CD4-positive, alpha-beta T cell treated with Interleukin-4 for 4 hours (primary cell): ENCODE measurements at regions not wholly inside any gene's neighbourhood (a gene's known extent, or its start where the extent isn't known, plus 50 kb on each side); places are given as distances from the start of the nearest gene placed in this dataset.
"Not testable (repeated sequence)": the region's sequence is repeated elsewhere in the genome, so short reads cannot be mapped to it uniquely, and the experiment has no call there.

ENCODE experiments used
- DNase-seq: peaks from one replicate; pipeline ENCODE4 v3.0.0-alpha.2; 2020

DNA sequence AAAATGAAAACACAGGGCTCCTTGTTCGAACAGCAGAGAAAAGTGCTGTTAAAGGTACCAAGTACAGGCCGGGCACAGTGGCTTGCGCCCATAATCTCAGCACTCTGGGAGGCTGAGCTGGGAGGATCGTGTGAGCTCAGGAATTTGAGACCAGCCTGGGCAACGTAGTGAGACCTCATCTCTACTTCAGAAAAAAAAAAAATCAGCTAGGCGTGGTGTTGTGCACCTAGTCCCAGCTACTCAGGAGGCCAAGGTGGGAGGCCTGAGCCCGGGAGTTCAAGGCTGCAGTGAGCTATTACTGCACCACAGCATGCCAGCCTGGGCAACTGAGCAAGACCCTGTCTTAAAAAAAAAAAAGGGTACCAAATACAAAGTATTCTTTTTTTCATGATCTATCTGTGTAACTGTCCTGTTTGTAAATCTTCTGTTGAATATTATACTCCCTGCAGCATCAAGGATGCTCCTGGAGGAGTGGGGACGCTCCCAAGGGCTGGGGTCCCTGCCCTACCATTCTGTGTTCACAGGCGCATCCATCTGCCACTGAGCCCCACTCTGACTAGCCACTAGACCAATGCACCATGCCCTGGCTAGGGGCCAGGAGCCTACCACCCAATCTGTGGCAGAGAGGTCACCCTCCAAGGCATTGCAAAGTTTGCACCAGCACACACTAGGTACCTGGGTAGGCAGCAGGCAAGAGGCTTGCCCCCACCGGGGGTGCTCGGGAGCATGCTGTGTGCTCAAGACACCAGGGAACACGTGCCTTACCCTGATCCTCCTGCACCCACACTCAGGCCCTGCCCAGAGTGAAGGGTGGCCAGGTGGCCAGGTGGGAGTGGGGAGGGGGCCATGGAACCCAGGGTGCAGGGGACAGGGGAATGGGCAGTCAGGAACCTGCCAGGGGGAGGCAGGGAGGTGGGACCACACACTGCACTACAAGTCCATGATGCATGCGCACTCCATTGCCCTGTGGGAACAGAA, 67.3 kb upstream of the KMT2C start:
- no peak for DNase-seq

DNA sequence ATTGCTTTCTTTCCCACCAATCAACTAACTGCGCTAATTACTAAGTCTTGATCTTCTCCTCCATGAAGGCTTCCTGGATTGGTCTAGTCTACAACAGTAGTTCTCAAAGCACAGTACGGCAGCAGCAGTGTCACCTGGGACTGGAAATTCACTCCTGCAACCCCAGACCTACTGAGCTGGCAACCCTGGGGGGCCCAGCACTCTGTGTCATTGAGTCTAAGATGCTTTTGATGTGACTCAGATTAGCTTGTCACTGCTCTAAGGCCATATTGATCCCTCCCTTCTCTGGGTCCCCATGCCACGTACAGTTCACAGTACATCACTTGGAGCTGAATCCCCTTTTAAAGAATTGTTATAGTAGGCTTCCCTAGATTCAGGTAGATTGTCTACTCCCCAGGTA, 65.7 kb upstream of the KMT2C start:
- no peak for DNase-seq

DNA sequence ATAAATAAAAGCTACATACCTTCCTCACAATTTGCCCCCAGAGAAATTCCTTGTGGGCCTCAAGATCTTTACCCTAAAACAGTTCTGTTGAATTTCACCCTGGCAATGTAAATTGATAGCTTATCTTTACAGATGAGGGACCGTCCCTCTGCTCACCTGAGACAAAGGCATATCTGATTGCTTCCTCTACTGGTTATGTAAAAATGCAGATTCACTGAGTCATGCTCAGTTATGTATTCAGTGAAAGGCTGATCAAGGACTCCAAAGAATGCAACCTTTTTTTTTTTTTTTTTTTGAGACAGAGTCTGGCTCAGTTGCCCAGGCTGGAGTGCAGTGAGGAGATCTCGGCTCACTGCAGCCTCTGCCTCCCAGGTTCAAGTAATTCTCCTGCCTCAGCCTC, 64.2 kb upstream of the KMT2C start:
- DNase-seq: not testable (repeated sequence)

DNA sequence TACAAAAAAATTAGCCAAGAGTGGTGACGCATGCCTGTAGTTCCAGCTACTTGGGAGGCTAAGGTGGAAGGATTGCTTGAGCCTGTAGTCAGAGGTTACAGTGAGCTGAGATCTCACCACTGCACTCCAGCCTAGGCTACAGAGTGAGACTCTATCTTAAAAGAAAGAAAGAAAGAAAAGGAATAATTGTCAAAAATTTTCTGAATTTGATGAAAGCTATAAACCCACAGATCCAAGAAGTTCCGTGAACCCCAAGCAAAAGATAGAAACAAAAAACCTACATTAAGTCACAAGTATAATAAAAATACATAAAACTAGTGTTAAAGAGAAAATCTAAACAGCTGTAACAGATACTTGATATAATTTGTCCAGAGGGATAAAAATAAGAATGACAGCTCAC, 60.1 kb upstream of the KMT2C start:
- DNase-seq: no peak

DNA sequence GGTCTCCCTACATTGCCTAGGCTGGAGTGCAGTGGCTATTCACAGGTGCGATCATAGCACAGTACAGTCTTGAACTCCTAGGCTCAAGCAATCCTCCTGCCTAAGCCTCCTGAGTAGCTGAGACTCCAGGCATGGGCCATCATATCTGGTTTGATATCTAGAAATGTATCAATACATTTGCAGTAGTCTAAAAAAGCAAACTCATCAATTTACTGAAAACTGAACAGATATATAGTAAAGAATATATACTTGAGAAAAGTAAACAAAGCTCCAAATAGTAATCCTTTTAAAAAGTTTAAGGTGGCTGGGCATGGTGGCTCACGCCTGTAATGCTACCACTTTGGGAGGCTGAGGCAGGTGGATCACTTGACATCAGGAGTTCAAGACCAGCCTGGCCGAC, 57.1 kb upstream of the KMT2C start:
- no peak for DNase-seq

DNA sequence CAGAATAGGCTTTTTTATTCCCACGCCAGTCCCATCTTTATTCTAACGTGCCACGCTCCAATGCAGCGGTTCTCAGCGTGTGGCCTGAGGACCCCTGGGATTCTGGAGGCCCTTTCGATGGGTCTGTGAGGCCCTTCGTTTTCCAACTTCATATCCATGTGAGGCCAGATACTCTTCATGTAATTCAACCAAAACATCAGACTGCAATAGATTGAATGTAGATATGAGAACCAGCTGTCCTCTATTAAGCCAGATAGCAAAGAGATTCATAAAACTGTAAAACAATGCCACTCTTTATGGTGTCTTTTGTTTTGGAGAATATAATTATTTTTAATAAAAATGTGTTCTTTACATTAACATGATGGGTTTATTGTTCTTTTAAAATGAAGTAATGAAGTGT, 53.2 kb upstream of the KMT2C start:
- DNase-seq: no peak

DNA sequence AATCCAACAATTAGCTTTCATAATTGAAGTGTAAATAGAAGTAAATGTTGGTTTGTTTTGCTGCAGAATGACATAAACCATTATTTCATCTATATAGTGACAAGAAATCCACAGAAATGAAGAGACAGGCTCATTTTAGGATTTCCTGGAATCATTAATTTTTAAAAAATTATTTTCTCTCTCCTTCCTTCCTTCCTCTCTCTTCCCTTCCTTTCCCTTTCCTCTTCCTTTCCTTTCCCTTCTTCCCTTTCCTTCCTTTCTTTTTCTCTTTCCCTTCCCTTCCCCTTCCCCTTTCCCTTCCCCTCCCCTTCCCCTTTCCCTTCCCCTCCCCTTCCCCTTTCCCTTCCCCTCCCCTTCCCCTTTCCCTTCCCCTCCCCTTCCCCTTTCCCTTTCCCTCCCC, 51.2 kb upstream of the KMT2C start:
- DNase-seq: no peak

DNA sequence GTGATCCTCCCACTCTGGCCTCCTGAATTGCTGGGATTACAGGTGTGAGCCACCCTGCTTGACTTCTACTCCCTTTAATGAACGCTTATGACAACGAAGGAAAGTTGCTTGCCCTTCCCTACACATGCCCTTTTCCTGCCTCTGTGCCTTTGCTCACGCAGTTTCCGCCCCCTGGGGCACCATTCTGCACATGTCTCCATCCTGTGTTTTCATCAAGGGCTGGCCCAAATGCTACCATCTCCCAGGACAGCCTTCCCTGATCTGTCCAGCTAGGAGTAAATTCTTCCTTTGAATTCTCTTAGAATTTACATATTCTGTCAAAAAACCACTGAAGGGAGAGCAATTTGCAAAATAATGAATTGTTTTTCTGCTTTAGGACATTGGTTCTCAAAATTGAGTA, 50.0 kb upstream of the KMT2C start:
- DNase-seq: no peak
